ENCODE measurements at regions not wholly inside any gene's neighbourhood (a gene's known extent, or its start where the extent isn't known, plus 50 kb on each side); places are given as distances from the start of the nearest gene placed in this dataset.

DNA sequence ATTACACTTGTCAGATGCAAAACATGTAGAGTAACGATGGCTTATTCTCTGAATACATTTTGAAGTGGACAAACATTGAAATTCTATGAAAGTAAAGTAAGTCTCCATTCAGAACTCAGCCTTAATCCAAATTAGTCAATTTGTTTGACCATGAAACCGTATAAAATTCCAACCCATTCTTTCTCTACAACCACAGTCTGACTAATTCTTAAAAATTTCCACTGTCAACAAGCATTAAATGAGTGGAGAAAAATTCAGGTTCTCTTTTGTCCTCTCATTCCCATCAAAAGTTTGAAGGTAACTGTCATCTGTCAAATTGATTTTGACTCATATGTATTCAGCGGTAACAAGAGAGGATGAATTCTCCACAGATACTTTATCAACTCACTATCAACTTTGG, 1031.5 kb downstream of the SORCS1 start:
- Histone ChIP-seq H3K27me3 (ENCODE audit: low read length) (no peaks in the 10 kb centered on the region), H3K4me3 (ENCODE audit: insufficient read depth, low read length, poor library complexity, severe bottlenecking) (no peak overlapping the region), H3K36me3 (ENCODE audit: low read length) (no peaks in the 10 kb centered on the region), H3K79me2 (ENCODE audit: insufficient read depth, low read length) (no peaks in the 10 kb centered on the region), H3K4me2 (ENCODE audit: low read depth, low read length, poor library complexity, severe bottlenecking) (no peak overlapping the region), H3K9me3 (ENCODE audit: insufficient read depth, low read length) (no peaks in the 10 kb centered on the region), H4K20me1 (ENCODE audit: low read depth, low read length) (no peaks in the 10 kb centered on the region), H3K9ac (ENCODE audit: low read length) (no peak overlapping the region), H3F3A (ENCODE audit: insufficient read depth) (no peaks in the 10 kb centered on the region), H2AFZ (ENCODE audit: low read depth, low read length, severe bottlenecking) (no peak overlapping the region), H3K27ac (ENCODE audit: low read depth, low read length) (no peak overlapping the region), H3K9me2 (replicated peaks; ENCODE audit: insufficient read depth, low read length) (no peaks in the 10 kb centered on the region)
- TF ChIP-seq CTCF (IDR thresholded peaks at IDR 0.05; ENCODE audit: insufficient read depth, low read length, poor library complexity, severe bottlenecking): no peak
- no peak for TF ChIP-seq EZH2phosphoT487 (conservative IDR thresholded peaks at IDR 0.05; ENCODE audit: low read length)

DNA sequence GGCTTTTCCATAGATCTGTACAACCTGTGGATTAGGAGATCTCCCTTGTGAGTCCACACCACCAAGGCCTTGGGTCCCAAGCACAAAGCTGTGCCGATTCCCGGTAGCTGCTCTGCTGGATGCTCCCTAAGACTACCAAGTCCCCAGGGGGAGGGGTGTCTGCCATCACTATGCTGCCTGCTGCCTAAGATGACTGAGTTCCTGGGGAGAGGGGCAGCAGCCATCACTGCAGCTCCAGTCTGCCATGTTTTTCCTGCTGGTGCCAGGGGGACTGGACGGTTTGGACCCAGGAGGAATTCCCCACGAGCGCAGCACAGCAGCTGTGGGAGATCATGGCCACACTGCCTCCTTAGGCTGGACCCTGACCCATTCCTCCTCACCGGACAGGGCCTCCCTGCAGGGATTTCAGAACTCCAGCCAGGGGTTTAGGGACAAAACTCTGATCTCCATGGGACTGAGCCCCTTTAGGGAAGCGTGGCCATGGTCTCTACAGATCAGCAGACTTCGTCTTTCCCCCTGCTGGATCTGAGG, 1049.8 kb downstream of the SORCS1 start:
- Histone ChIP-seq H3K27me3 (ENCODE audit: low read length) (no peaks in the 10 kb centered on the region), H2AFZ (ENCODE audit: low read depth, low read length, severe bottlenecking) (no peak overlapping the region), H3K4me2 (ENCODE audit: low read depth, low read length, poor library complexity, severe bottlenecking) (no peak overlapping the region), H3K36me3 (ENCODE audit: low read length) (no peaks in the 10 kb centered on the region), H4K20me1 (ENCODE audit: low read depth, low read length) (no peaks in the 10 kb centered on the region), H3K27ac (ENCODE audit: low read depth, low read length) (no peak overlapping the region), H3K9ac (ENCODE audit: low read length) (no peak overlapping the region), H3K9me3 (ENCODE audit: insufficient read depth, low read length) (no peaks in the 10 kb centered on the region), H3K9me2 (replicated peaks; ENCODE audit: insufficient read depth, low read length) (no peaks in the 10 kb centered on the region), H3K4me3 (ENCODE audit: insufficient read depth, low read length, poor library complexity, severe bottlenecking) (no peak overlapping the region), H3K79me2 (ENCODE audit: insufficient read depth, low read length) (no peaks in the 10 kb centered on the region), H3F3A (ENCODE audit: insufficient read depth) (no peaks in the 10 kb centered on the region)
- TF ChIP-seq EZH2phosphoT487 (conservative IDR thresholded peaks at IDR 0.05; ENCODE audit: low read length) (no peak), CTCF (IDR thresholded peaks at IDR 0.05; ENCODE audit: insufficient read depth, low read length, poor library complexity, severe bottlenecking) (no peak)

GRCh38 chr10:106111246-106111645, 1053.3 kb downstream of the SORCS1 start:
- no peaks in the 10 kb centered on the region for H3K9me3 ChIP-seq (ENCODE audit: insufficient read depth, low read length)
- no peaks in the 10 kb centered on the region for H3K27me3 ChIP-seq (ENCODE audit: low read length)
- TF ChIP-seq EZH2phosphoT487 (conservative IDR thresholded peaks at IDR 0.05; ENCODE audit: low read length): no peak
- TF ChIP-seq CTCF (IDR thresholded peaks at IDR 0.05; ENCODE audit: insufficient read depth, low read length, poor library complexity, severe bottlenecking): no peak
- no peak overlapping the region for H3K4me3 ChIP-seq (ENCODE audit: insufficient read depth, low read length, poor library complexity, severe bottlenecking)
- H3K9ac ChIP-seq (ENCODE audit: low read length): no peak overlapping the region
- H3K27ac ChIP-seq (ENCODE audit: low read depth, low read length): no peak overlapping the region
- no peaks in the 10 kb centered on the region for H4K20me1 ChIP-seq (ENCODE audit: low read depth, low read length)
- no peaks in the 10 kb centered on the region for H3K9me2 ChIP-seq (replicated peaks; ENCODE audit: insufficient read depth, low read length)
- no peaks in the 10 kb centered on the region for H3K79me2 ChIP-seq (ENCODE audit: insufficient read depth, low read length)
- no peaks in the 10 kb centered on the region for H3F3A ChIP-seq (ENCODE audit: insufficient read depth)
- no peak overlapping the region for H2AFZ ChIP-seq (ENCODE audit: low read depth, low read length, severe bottlenecking)
- no peak overlapping the region for H3K4me2 ChIP-seq (ENCODE audit: low read depth, low read length, poor library complexity, severe bottlenecking)
- no peaks in the 10 kb centered on the region for H3K36me3 ChIP-seq (ENCODE audit: low read length)
